Dendritic cell treated with granulocyte-macrophage colony-stimulating factor and Interleukin-4, amounts not matched to agents 40 ng/mL and 50 ng/mL, for 4 days (primary cell): ENCODE measurements at regions not wholly inside any gene's neighbourhood (a gene's known extent, or its start where the extent isn't known, plus 50 kb on each side); places are given as distances from the start of the nearest gene placed in this dataset.

Experiments
- H3K27ac Mint-ChIP-seq: one replicate; pipeline ENCODE4 v1.8.0; 2022; ENCODE audit warnings: mild to moderate bottlenecking, mixed read lengths
- H3K27me3 Mint-ChIP-seq: one replicate; pipeline ENCODE4 v1.8.0; 2022; ENCODE audit warnings: mild to moderate bottlenecking, mixed read lengths
- H3K36me3 Mint-ChIP-seq: one replicate; pipeline ENCODE4 v1.8.0; 2022; ENCODE audit warnings: low read depth, mixed read lengths
- H3K4me1 Mint-ChIP-seq: one replicate; pipeline ENCODE4 v1.8.0; 2022; ENCODE audit warnings: low read depth, mixed read lengths
- H3K4me3 Mint-ChIP-seq: one replicate; pipeline ENCODE4 v1.8.0; 2022; ENCODE audit warnings: mild to moderate bottlenecking, moderate library complexity, mixed read lengths
- H3K9me3 Mint-ChIP-seq: one replicate; pipeline ENCODE4 v1.8.0; 2022; ENCODE audit warnings: mixed read lengths
- intact Hi-C: fragments of 100-400 bp; cut with micrococcal nuclease; formaldehyde crosslinking; loops from one replicate; pipeline ENCODE4 v1.15.0; 2022

- no peaks in the 10 kb centered on the region for H3K9me3 Mint-ChIP-seq
- H3K27me3 Mint-ChIP-seq: no peaks in the 10 kb centered on the region
Measured at GRCh38 chr12:127664901-127665300, 602.1 kb upstream of the TMEM132C start.

GRCh38 chr12:127667131-127667685 is 599.8 kb upstream of the TMEM132C start:
- no peaks in the 10 kb centered on the region for H3K27me3 Mint-ChIP-seq
- H3K4me3 Mint-ChIP-seq: no peak overlapping the region
- H3K36me3 Mint-ChIP-seq: no peaks in the 10 kb centered on the region
- H3K4me1 Mint-ChIP-seq: no peaks in the 10 kb centered on the region
- H3K27ac Mint-ChIP-seq: no peak overlapping the region
- intact Hi-C loops: no loop called here
- no peaks in the 10 kb centered on the region for H3K9me3 Mint-ChIP-seq

More at GRCh38 chr12:127664901-127665300, 602.1 kb upstream of the TMEM132C start:
- no peak overlapping the region for H3K27ac Mint-ChIP-seq
- intact Hi-C loops: no loop called here
- no peaks in the 10 kb centered on the region for H3K36me3 Mint-ChIP-seq
- H3K4me1 Mint-ChIP-seq: no peaks in the 10 kb centered on the region
- no peak overlapping the region for H3K4me3 Mint-ChIP-seq

GRCh38 chr12:127670294-127670693 is 596.7 kb upstream of the TMEM132C start:
- intact Hi-C loops: no loop called here
- Mint-ChIP-seq H3K36me3 (no peaks in the 10 kb centered on the region), H3K27me3 (no peaks in the 10 kb centered on the region), H3K9me3 (no peaks in the 10 kb centered on the region), H3K4me1 (no peaks in the 10 kb centered on the region), H3K4me3 (no peak overlapping the region), H3K27ac (no peak overlapping the region)

DNA sequence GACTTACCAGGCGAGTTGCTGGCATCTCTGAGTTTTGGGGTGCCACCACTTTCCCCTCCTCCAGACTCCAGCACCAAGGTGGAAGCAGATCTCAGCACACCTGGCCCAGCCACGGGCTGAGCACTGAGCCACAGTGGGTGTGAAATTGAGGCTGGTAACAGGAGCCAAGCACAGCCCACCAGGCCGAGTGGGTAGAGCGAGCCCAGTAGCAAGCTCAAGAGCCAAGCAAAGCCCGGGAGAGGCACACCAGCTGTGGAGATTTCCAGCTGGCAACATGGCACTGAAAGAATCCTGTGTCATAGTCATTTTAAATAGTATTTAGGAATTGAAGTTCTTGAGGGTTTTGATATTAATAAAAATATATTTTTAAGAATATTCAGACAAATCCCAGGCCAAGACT is 596.2 kb upstream of the TMEM132C start:
- no peaks in the 10 kb centered on the region for H3K9me3 Mint-ChIP-seq
- no peak overlapping the region for H3K27ac Mint-ChIP-seq
- intact Hi-C loops: no loop called here
- no peaks in the 10 kb centered on the region for H3K27me3 Mint-ChIP-seq
- H3K4me1 Mint-ChIP-seq: no peaks in the 10 kb centered on the region
- H3K4me3 Mint-ChIP-seq: no peak overlapping the region
- no peaks in the 10 kb centered on the region for H3K36me3 Mint-ChIP-seq

- Mint-ChIP-seq H3K4me3 (no peak overlapping the region), H3K27ac (no peak overlapping the region), H3K36me3 (no peaks in the 10 kb centered on the region), H3K9me3 (no peaks in the 10 kb centered on the region), H3K4me1 (no peaks in the 10 kb centered on the region), H3K27me3 (no peaks in the 10 kb centered on the region)
- intact Hi-C loops: no loop called here
Measured at GRCh38 chr12:127675936-127676335, 591.0 kb upstream of the TMEM132C start.

- no peak overlapping the region for H3K4me3 Mint-ChIP-seq
- no peaks in the 10 kb centered on the region for H3K4me1 Mint-ChIP-seq
- no peaks in the 10 kb centered on the region for H3K36me3 Mint-ChIP-seq
- H3K27ac Mint-ChIP-seq: no peak overlapping the region
- H3K9me3 Mint-ChIP-seq: no peaks in the 10 kb centered on the region
- intact Hi-C loops: no loop called here
- no peaks in the 10 kb centered on the region for H3K27me3 Mint-ChIP-seq
Measured at GRCh38 chr12:127677537-127678131, 589.3 kb upstream of the TMEM132C start.

- H3K4me3 Mint-ChIP-seq: no peak overlapping the region
- no peaks in the 10 kb centered on the region for H3K36me3 Mint-ChIP-seq
- H3K27me3 Mint-ChIP-seq: no peaks in the 10 kb centered on the region
- H3K27ac Mint-ChIP-seq: no peak overlapping the region
- no peaks in the 10 kb centered on the region for H3K4me1 Mint-ChIP-seq
- intact Hi-C loops: no loop called here
- no peaks in the 10 kb centered on the region for H3K9me3 Mint-ChIP-seq
Measured at GRCh38 chr12:127678945-127679344, 588.0 kb upstream of the TMEM132C start.

- Mint-ChIP-seq H3K4me3 (no peak overlapping the region), H3K27ac (no peak overlapping the region), H3K27me3 (no peaks in the 10 kb centered on the region), H3K36me3 (no peaks in the 10 kb centered on the region), H3K4me1 (no peaks in the 10 kb centered on the region), H3K9me3 (no peaks in the 10 kb centered on the region)
- intact Hi-C loops: no loop called here
Measured at GRCh38 chr12:127680516-127680915, 586.5 kb upstream of the TMEM132C start.

DNA sequence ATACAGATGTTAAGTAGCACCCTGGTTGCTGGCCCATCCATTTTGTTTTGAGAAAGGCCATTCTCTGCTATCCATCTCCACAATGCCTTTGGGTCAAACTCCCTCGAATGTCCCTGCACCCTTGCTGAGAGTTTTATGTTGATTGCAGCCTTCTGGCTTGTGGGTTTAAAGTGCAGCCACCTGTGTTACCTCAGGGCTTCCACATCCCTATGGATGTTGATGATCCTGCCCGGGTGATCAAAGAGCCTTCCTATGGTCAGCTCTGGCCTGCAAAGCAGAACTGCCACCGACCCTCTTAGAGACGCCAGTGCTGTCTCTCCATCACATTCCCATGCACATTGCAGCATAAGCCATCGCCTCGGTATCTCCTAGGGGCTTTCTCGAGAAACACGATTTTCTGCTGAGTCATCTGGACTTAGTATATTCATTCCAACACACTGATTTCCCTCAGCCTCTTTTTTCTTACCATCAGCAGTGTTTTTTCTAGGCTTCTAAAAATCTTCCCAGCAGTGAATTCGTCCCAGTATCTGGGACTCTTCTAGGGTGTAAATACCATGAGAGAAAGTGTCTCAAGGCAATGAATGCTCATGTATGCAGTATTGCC is 585.7 kb upstream of the TMEM132C start:
- intact Hi-C loops: no loop called here
- no peak overlapping the region for H3K27ac Mint-ChIP-seq
- H3K4me1 Mint-ChIP-seq: no peaks in the 10 kb centered on the region

DNA sequence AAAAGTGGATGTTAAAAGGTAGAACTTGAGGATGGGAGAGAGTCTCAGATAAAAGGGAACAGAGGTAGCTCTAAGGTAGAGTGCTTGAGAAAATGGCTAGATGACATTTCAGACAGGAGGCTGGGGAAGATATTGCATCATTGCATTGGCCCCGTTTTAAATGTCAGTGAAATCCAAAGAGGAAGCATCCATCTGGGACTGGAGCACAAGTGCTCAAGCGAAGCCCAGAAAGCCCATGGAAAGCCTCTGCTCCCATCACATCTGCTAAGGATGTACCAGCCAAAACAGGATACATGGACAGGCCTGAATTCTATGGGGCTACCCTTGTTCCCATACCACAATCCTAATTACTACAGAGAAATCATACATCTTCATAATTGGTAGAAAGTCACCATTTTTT is 581.5 kb upstream of the TMEM132C start:
- no peaks in the 10 kb centered on the region for H3K4me1 Mint-ChIP-seq
- no peaks in the 10 kb centered on the region for H3K9me3 Mint-ChIP-seq
- H3K36me3 Mint-ChIP-seq: no peaks in the 10 kb centered on the region
- H3K4me3 Mint-ChIP-seq: no peak overlapping the region
- no peaks in the 10 kb centered on the region for H3K27me3 Mint-ChIP-seq
- intact Hi-C loops: no loop called here
- no peak overlapping the region for H3K27ac Mint-ChIP-seq

More for the DNA sequence above, 585.7 kb upstream of the TMEM132C start:
- Mint-ChIP-seq H3K27me3 (no peaks in the 10 kb centered on the region), H3K9me3 (no peaks in the 10 kb centered on the region), H3K4me3 (no peak overlapping the region), H3K36me3 (no peaks in the 10 kb centered on the region)

DNA sequence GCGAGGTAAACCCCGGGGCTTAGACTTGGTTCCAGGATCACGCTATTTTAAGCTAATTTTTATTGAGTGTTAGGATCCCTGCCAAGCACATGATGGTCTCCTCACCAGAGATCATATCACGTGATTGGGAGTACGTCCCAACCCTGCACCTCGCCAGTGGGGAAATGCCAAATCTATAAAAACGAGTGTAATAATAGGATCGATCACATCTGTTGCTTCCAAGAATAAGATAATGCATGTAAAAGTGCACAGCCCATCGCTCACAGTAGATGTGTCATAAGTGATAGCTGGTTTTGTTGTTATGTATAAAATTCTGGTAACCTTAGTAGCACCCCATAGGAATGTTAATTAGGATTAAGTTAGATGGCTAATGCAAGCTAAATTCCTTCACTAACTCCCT is 581.0 kb upstream of the TMEM132C start:
- H3K27me3 Mint-ChIP-seq: no peaks in the 10 kb centered on the region
- H3K36me3 Mint-ChIP-seq: no peaks in the 10 kb centered on the region

GRCh38 chr12:127687181-127687580 is 579.8 kb upstream of the TMEM132C start:
- H3K4me3 Mint-ChIP-seq: no peak overlapping the region
- intact Hi-C loops: no loop called here

More for the DNA sequence above, 581.0 kb upstream of the TMEM132C start:
- H3K9me3 Mint-ChIP-seq: no peaks in the 10 kb centered on the region
- H3K4me1 Mint-ChIP-seq: no peaks in the 10 kb centered on the region
- H3K4me3 Mint-ChIP-seq: no peak overlapping the region
- intact Hi-C loops: no loop called here
- no peak overlapping the region for H3K27ac Mint-ChIP-seq

GRCh38 chr12:127688906-127689428 is 578.0 kb upstream of the TMEM132C start:
- Mint-ChIP-seq H3K4me1 (no peaks in the 10 kb centered on the region), H3K36me3 (no peaks in the 10 kb centered on the region), H3K27me3 (no peaks in the 10 kb centered on the region), H3K4me3 (no peak overlapping the region), H3K27ac (no peak overlapping the region), H3K9me3 (no peaks in the 10 kb centered on the region)
- intact Hi-C loops: no loop called here

More at GRCh38 chr12:127687181-127687580, 579.8 kb upstream of the TMEM132C start:
- no peaks in the 10 kb centered on the region for H3K36me3 Mint-ChIP-seq
- no peaks in the 10 kb centered on the region for H3K27me3 Mint-ChIP-seq
- H3K4me1 Mint-ChIP-seq: no peaks in the 10 kb centered on the region
- H3K9me3 Mint-ChIP-seq: no peaks in the 10 kb centered on the region
- no peak overlapping the region for H3K27ac Mint-ChIP-seq

DNA sequence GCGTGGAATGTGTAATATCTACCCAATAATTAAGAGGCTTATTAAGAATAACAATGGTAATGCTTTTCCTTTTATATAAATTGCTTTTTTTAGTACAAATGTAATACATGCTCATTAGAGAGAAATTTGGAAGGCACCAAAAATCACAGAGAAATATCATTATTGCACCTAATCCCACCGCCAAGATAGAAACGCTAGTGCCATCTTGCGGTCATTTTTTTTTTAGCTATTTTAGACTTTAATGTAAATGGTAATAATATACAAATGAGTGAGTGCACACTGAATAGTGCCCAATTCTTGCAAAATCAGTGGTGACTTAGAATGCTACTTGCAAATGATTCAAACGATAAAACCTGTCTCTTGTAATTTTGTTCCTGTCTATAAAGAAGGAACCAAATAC is 576.8 kb upstream of the TMEM132C start:
- no peak overlapping the region for H3K4me3 Mint-ChIP-seq
- H3K4me1 Mint-ChIP-seq: no peaks in the 10 kb centered on the region
- H3K27me3 Mint-ChIP-seq: no peaks in the 10 kb centered on the region
- H3K27ac Mint-ChIP-seq: no peak overlapping the region
- intact Hi-C loops: no loop called here
- H3K36me3 Mint-ChIP-seq: no peaks in the 10 kb centered on the region
- H3K9me3 Mint-ChIP-seq: no peaks in the 10 kb centered on the region
